NCI-H146 treated with DMSO at 0.1 percent for 48 hours (cell line): ENCODE measurements at regions not wholly inside any gene's neighbourhood (a gene's known extent, or its start where the extent isn't known, plus 50 kb on each side); places are given as distances from the start of the nearest gene placed in this dataset.

Experiments
- DNase-seq: peaks from one replicate; lab custom pipeline; 2025; ENCODE audit not compliant: unreplicated experiment; lab: John Stamatoyannopoulos, UW

GRCh38 chr5:36355516-36355915 is 53.8 kb upstream of the RANBP3L start:
- no peak for DNase-seq

- DNase-seq, result no peak
Measured at GRCh38 chr5:36356915-36357314, 55.2 kb upstream of the RANBP3L start.

GRCh38 chr5:36357391-36357975 is 55.8 kb upstream of the RANBP3L start:
- no peak for DNase-seq

GRCh38 chr5:36359267-36359666 is 57.6 kb upstream of the RANBP3L start:
- no peak for DNase-seq

GRCh38 chr5:36360307-36360706 is 58.6 kb upstream of the RANBP3L start:
- no peak for DNase-seq

GRCh38 chr5:36363101-36363500 is 61.4 kb upstream of the RANBP3L start:
- DNase-seq, result no peak

- DNase-seq, result no peak
Measured at GRCh38 chr5:36363744-36364143, 62.0 kb upstream of the RANBP3L start.

- no peak for DNase-seq
Measured at GRCh38 chr5:36364473-36364872, 62.8 kb upstream of the RANBP3L start.

- DNase-seq, result no peak
Measured at GRCh38 chr5:36365896-36366295, 64.2 kb upstream of the RANBP3L start.

GRCh38 chr5:36366883-36367282 is 65.2 kb upstream of the RANBP3L start:
- no peak for DNase-seq

- no peak for DNase-seq
Measured at GRCh38 chr5:36367524-36367923, 65.8 kb upstream of the RANBP3L start.

- DNase-seq, result no peak
Measured at GRCh38 chr5:36369219-36369690, 67.6 kb upstream of the RANBP3L start.

- no peak for DNase-seq
Measured at GRCh38 chr5:36370073-36370472, 68.4 kb upstream of the RANBP3L start.

- no peak for DNase-seq
Measured at GRCh38 chr5:36371366-36371765, 69.7 kb upstream of the RANBP3L start.

- no peak for DNase-seq
Measured at GRCh38 chr5:36373527-36374086, 71.9 kb upstream of the RANBP3L start.

GRCh38 chr5:36374266-36374862 is 72.7 kb upstream of the RANBP3L start:
- DNase-seq, result no peak

- DNase-seq, result no peak
Measured at GRCh38 chr5:36377192-36377591, 75.5 kb upstream of the RANBP3L start.

- no peak for DNase-seq
Measured at GRCh38 chr5:36378551-36378950, 76.8 kb upstream of the RANBP3L start.

- no peak for DNase-seq
Measured at GRCh38 chr5:36382890-36383289, 81.2 kb upstream of the RANBP3L start.

- no peak for DNase-seq
Measured at GRCh38 chr5:36383942-36384341, 82.2 kb upstream of the RANBP3L start.

- DNase-seq, result no peak
Measured at GRCh38 chr5:36384845-36385244, 83.1 kb upstream of the RANBP3L start.

GRCh38 chr5:36385495-36385894 is 83.8 kb upstream of the RANBP3L start:
- no peak for DNase-seq

GRCh38 chr5:36388288-36388687 is 86.6 kb upstream of the RANBP3L start:
- DNase-seq, result no peak
